ENCODE measurements at regions not wholly inside any gene's neighbourhood (a gene's known extent, or its start where the extent isn't known, plus 50 kb on each side); places are given as distances from the start of the nearest gene placed in this dataset.

DNA sequence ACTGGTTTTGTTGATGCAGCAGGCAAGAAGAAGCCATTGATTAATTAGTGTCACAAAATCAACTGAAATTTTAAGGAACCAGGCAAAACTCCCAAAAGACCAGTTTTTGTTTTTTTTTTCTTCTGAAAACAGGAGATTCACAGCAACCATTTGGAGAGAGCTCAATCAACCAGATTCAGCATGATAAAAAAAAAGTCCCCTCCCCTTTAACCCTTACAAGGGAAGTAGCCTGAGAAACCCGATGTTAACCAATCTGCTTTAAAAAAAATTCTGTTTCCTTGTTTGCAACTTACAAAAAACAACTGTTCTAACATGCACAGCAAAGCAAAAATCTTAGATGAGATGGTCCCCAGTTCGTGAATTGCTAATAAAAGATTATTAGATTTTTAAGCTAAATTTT, 59.7 kb downstream of the HMHB1 start:
- H3T11ph ChIP-seq (ENCODE audit: low read length), result no peak overlapping the region
- H3K4me1 ChIP-seq (ENCODE audit: insufficient read depth, low read length), result 0 out of 2 replicates have a peak, but pooled peaks cover 2% of the 10 kb centered on the region
- no peaks in the 10 kb centered on the region for H4K20me1 ChIP-seq (ENCODE audit: control insufficient read depth, insufficient read depth, insufficient read length)
- H2BK120ac ChIP-seq (ENCODE audit: low read depth, low read length, poor library complexity, severe bottlenecking), result no peak overlapping the region
- H2AK5ac ChIP-seq (ENCODE audit: insufficient read length, low read length), result no peak overlapping the region
- no peaks in the 10 kb centered on the region for H3K9me3 ChIP-seq (ENCODE audit: control insufficient read depth, low read depth, low read length)
- no peak overlapping the region for H2BK20ac ChIP-seq (ENCODE audit: low read depth, low read length, poor library complexity, severe bottlenecking)
- H3K4ac ChIP-seq (ENCODE audit: low read depth, low read length), result no peak overlapping the region
- H3K27ac ChIP-seq (ENCODE audit: insufficient read length, low read depth, low read length), result no peak overlapping the region
- no peak overlapping the region for H3K56ac ChIP-seq (ENCODE audit: insufficient read length, low read depth, low read length)
- H2BK5ac ChIP-seq (ENCODE audit: insufficient read length, low read length), result no peak overlapping the region
- no peaks in the 10 kb centered on the region for H3K23me2 ChIP-seq (ENCODE audit: insufficient read length, low read depth, low read length, poor library complexity, severe bottlenecking)
- H3K4me3 Mint-ChIP-seq, result peak overlapping the region in 1 of 2 experiments; percentile 36; a peak in 1 of 5 replicates
- no peak for DNase-seq
- H3K18ac ChIP-seq (ENCODE audit: insufficient read length, low read depth, low read length), result no peak overlapping the region
- no peaks in the 10 kb centered on the region for H3K9me3 Mint-ChIP-seq
- no peak overlapping the region for H4K91ac ChIP-seq (ENCODE audit: insufficient read length, low read depth, low read length)
- no peak overlapping the region for H2BK15ac ChIP-seq (ENCODE audit: low read depth, low read length)
- TF ChIP-seq, protein P1, sequence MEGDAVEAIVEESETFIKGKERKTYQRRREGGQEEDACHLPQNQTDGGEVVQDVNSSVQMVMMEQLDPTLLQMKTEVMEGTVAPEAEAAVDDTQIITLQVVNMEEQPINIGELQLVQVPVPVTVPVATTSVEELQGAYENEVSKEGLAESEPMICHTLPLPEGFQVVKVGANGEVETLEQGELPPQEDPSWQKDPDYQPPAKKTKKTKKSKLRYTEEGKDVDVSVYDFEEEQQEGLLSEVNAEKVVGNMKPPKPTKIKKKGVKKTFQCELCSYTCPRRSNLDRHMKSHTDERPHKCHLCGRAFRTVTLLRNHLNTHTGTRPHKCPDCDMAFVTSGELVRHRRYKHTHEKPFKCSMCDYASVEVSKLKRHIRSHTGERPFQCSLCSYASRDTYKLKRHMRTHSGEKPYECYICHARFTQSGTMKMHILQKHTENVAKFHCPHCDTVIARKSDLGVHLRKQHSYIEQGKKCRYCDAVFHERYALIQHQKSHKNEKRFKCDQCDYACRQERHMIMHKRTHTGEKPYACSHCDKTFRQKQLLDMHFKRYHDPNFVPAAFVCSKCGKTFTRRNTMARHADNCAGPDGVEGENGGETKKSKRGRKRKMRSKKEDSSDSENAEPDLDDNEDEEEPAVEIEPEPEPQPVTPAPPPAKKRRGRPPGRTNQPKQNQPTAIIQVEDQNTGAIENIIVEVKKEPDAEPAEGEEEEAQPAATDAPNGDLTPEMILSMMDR (conservative IDR thresholded peaks at IDR 0.05), result no peak
- H4K8ac ChIP-seq (replicated peaks; ENCODE audit: insufficient read length, low read depth, low read length), result no peak overlapping the region
- H3K14ac ChIP-seq (ENCODE audit: insufficient read depth, low read length), result no peak overlapping the region
- no CpG with 5 or more reads among the region's 2 CpGs for WGBS (ENCODE audit: extremely low coverage, insufficient read length, low lambda C conversion rate)
- no peaks in the 10 kb centered on the region for H3K27me3 ChIP-seq (ENCODE audit: insufficient read depth, low read length)
- no peak overlapping the region for H3K9ac ChIP-seq (ENCODE audit: extremely low read depth, insufficient read length, low read length)
- peak overlapping the region; percentile 45 to 96 (median 52); a peak in 3 of 7 replicates for H3K27ac Mint-ChIP-seq
- H2BK12ac ChIP-seq (ENCODE audit: insufficient read length, low read depth, low read length), result no peak overlapping the region
- H3K4me2 ChIP-seq (ENCODE audit: insufficient read depth, insufficient read length, low read length), result no peak overlapping the region
- H3K36me3 Mint-ChIP-seq (ENCODE audit: insufficient read depth in 1 of 3, low read depth in 3 of 3), result 0 out of 7 replicates have a peak, but pooled peaks cover 0 to 3% (median 0%) of the 10 kb centered on the region in 3 experiments
- H3K79me1 ChIP-seq (ENCODE audit: insufficient read depth, low read depth, low read length, poor library complexity, severe bottlenecking), result no peaks in the 10 kb centered on the region
- no peak overlapping the region for H4K5ac ChIP-seq (ENCODE audit: insufficient read length, low read depth, low read length)
- H2AFZ ChIP-seq (ENCODE audit: low read length), result no peak overlapping the region
- peaks cover 26 to 27% of the 10 kb centered on the region in 2 experiments for H3K4me1 Mint-ChIP-seq
- H3K79me2 ChIP-seq (ENCODE audit: insufficient read depth, low read length), result no peaks in the 10 kb centered on the region
- no peak overlapping the region for H3K23ac ChIP-seq (ENCODE audit: insufficient read length, low read depth, low read length)
- H3K27me3 Mint-ChIP-seq (ENCODE audit: low read depth), result no peaks in the 10 kb centered on the region
